K562 (cell line): ENCODE measurements at regions not wholly inside any gene's neighbourhood (a gene's known extent, or its start where the extent isn't known, plus 50 kb on each side); places are given as distances from the start of the nearest gene placed in this dataset.

Experiments
- ATAC-seq: fragments of 200-7000 bp; cut with Tn5 transposase; 3 replicates; pipeline ENCODE4 v1.9.1; 2020; ENCODE audit warnings: moderate library complexity
- BruUV-seq: library from RNA; stranded (reverse); fragments of 400-500 nt; replicated peaks from 2 replicates; lab custom pipeline; 2021; lab: Mats Ljungman, UMichigan
- CTCF ChIA-PET: fragments of 300-600 bp; formaldehyde crosslinking; extraction: SDS; loops from one replicate; lab custom pipeline; 2021; ENCODE audit warnings: low intra/inter-chr PET ratio; lab: Yijun Ruan, JAX
- POLR2A ChIA-PET: fragments of 300-600, 350-650 bp; sonication (Branson Sonifier 250); formaldehyde crosslinking; extraction: SDS; loops from one replicate; lab custom pipeline; 2021; ENCODE audit warnings: antibody characterized with exemption, inconsistent platforms; lab: Yijun Ruan, JAX
- DNase-seq, 4 experiments: peaks; one replicate each; pipeline versions ENCODE4 v3.0.0 to v3.0.0-alpha.2; 2011 to 2018; ENCODE audit warnings: low spot score in 3 of 4, mixed read lengths in 3 of 4; ENCODE audit errors: extremely low read depth in 1 of 4
- FAIRE-seq: peaks from 2 replicates; lab custom pipeline; 2011; peaks lifted over from hg19 to GRCh38; lab: Jason Lieb, UNC
- H2AFZ ChIP-seq: 2 replicates; pipeline ENCODE4 v1.6.0; 2011; ENCODE audit warnings: low read depth, low read length, control low read depth, inconsistent platforms
- H3K27ac ChIP-seq: fragments of 200-600 bp; 3 replicates; pipeline ENCODE4 v1.8.0; 2011; ENCODE audit warnings: low read depth, mild to moderate bottlenecking, control low read depth, inconsistent platforms, low read length, moderate library complexity, mixed read lengths; ENCODE audit errors: extremely low read depth
- H3K27me3 ChIP-seq, 2 experiments: fragments of 300-600 bp in 1 of 2; 2 replicates in 1 of 2; 3 replicates in 1 of 2; pipeline versions ENCODE4 v1.6.0 to v1.8.0; 2011; ENCODE audit warnings: inconsistent platforms in 2 of 2, low read length in 2 of 2, mild to moderate bottlenecking in 1 of 2, mixed read lengths in 1 of 2, moderate library complexity in 1 of 2; ENCODE audit not compliant: control insufficient read depth in 2 of 2, insufficient read depth in 2 of 2
- H3K36me3 ChIP-seq: fragments of 300-600 bp; 3 replicates; pipeline ENCODE4 v1.8.0; 2011; ENCODE audit warnings: mild to moderate bottlenecking, low read length, inconsistent platforms; ENCODE audit not compliant: control insufficient read depth, insufficient read depth
- H3K4me1 ChIP-seq, 2 experiments: fragments of 200-600 bp in 1 of 2; replicated peaks in 1 of 2; 2 replicates in 1 of 2; 3 replicates in 1 of 2; pipeline versions ENCODE4 v1.5.1 to v1.8.0; 2011; ENCODE audit warnings: inconsistent platforms in 2 of 2, low read length in 2 of 2, mild to moderate bottlenecking in 1 of 2, mixed read lengths in 1 of 2, moderate library complexity in 1 of 2; ENCODE audit not compliant: control insufficient read depth in 2 of 2, insufficient read depth in 2 of 2
- H3K4me2 ChIP-seq: 2 replicates; pipeline ENCODE4 v1.6.1; 2011; ENCODE audit warnings: low read length, control low read depth, inconsistent platforms, mixed read lengths; ENCODE audit not compliant: insufficient read depth
- H3K4me3 ChIP-seq: fragments of 200-600 bp; sonication (generic), shearing (Covaris generic); 2 replicates; pipeline ENCODE4 v1.5.1; 2016; ENCODE audit warnings: control low read depth, inconsistent platforms
- H3K79me2 ChIP-seq: fragments of 200-600 bp; 3 replicates; pipeline ENCODE4 v1.8.0; 2011; ENCODE audit warnings: low read length, inconsistent platforms; ENCODE audit not compliant: control insufficient read depth, insufficient read depth
- H3K9ac ChIP-seq, 2 experiments: 2 replicates each; pipeline versions ENCODE4 v1.6.0 to v1.6.1; 2011; ENCODE audit warnings: low read depth in 2 of 2, low read length in 2 of 2, control low read depth in 1 of 2, inconsistent platforms in 1 of 2, mild to moderate bottlenecking in 1 of 2, mixed read lengths in 1 of 2; ENCODE audit not compliant: insufficient read depth in 1 of 2
- H3K9me1 ChIP-seq: one replicate; pipeline ENCODE4 v1.6.0; 2011; ENCODE audit warnings: inconsistent platforms, mild to moderate bottlenecking, low read length, moderate library complexity; ENCODE audit not compliant: control insufficient read depth, insufficient read depth
- H3K9me3 ChIP-seq: replicated peaks from 2 replicates; pipeline ENCODE4 v1.5.1; 2011; ENCODE audit warnings: low read depth, low read length, inconsistent platforms; ENCODE audit not compliant: control insufficient read depth, insufficient read depth
- H4K20me1 ChIP-seq: replicated peaks from 2 replicates; pipeline ENCODE4 v1.6.1; 2011; ENCODE audit warnings: low read length, inconsistent platforms, mixed read lengths; ENCODE audit not compliant: control insufficient read depth, insufficient read depth
- CHCHD3 ChIP-seq: fragments of 250-450 bp; sonication (Bioruptor Pico); IDR thresholded peaks from 2 replicates; pipeline ENCODE4 v2.1.2; 2022; ENCODE audit warnings: mild to moderate bottlenecking
- POLR3G ChIP-seq: IDR thresholded peaks from 2 replicates; pipeline ENCODE4 v1.6.1; 2011; ENCODE audit not compliant: insufficient read length, insufficient replicate concordance; ENCODE audit errors: extremely low read depth
- TAL1 ChIP-seq: fragments of 450-650 bp; IDR thresholded peaks from 2 replicates; pipeline ENCODE4 v1.6.1; 2016; ENCODE audit warnings: mild to moderate bottlenecking
- THAP7 ChIP-seq: fragments of 250-450 bp; sonication (Bioruptor Pico); IDR thresholded peaks from 2 replicates; pipeline ENCODE4 v1.5.0; 2021
- ZBTB34 ChIP-seq: fragments of 250-450 bp; sonication (Bioruptor Pico); IDR thresholded peaks from 2 replicates; pipeline ENCODE4 v1.8.0; 2021; ENCODE audit warnings: mild to moderate bottlenecking, moderate library complexity
- WGBS: fragments of 100-300 bp; shearing (Covaris generic); methylation state at CpG from one replicate; pipeline ENCODE4 v1.1.6; 2016; ENCODE audit warnings: low coverage, mixed read lengths; ENCODE audit not compliant: insufficient coverage; ENCODE audit errors: missing lambda C conversion rate; 5-methylcytosine and 5-hydroxymethylcytosine counted together
- in situ Hi-C: fragments of 300-500 bp; cut with MboI; formaldehyde crosslinking; loops from 4 replicates; pipeline ENCODE4 v1.15.0; 2018; ENCODE audit warnings: inconsistent platforms, mixed read lengths
- intact Hi-C: fragments of 100-400 bp; cut with micrococcal nuclease; formaldehyde crosslinking; loops from 2 replicates; pipeline ENCODE4 v1.14.2; 2022

GRCh38 chr5:1722877-1723276 lies 76.8 kb downstream of the MRPL36 start:
- no peak for ATAC-seq
- H3K4me2 ChIP-seq, result no peak overlapping the region
- BruUV-seq, result no TSS peak
- no peak overlapping the region for H2AFZ ChIP-seq
- no peak overlapping the region for H3K9ac ChIP-seq
- intact Hi-C loops (loop anchor here (10.0 kb wide), 1 partner anchor 48 kb away; no protein-coding TSS in a partner anchor), in situ Hi-C loops (no loop called here)
- H3K4me1 ChIP-seq, result peaks cover 2 to 19% of the 10 kb centered on the region in 2 experiments; a peak in 3 of 5 replicates
- POLR2A ChIA-PET, result interaction anchor here (0.6 kb wide), 1 partner anchor 58 kb away, joined by 3 read pairs; no protein-coding TSS in a partner anchor
- H3K27ac ChIP-seq, result no peak overlapping the region
- no peaks in the 10 kb centered on the region for H3K36me3 ChIP-seq
- H3K79me2 ChIP-seq, result no peaks in the 10 kb centered on the region
- no peak for FAIRE-seq
- H4K20me1 ChIP-seq, result no peaks in the 10 kb centered on the region
- H3K9me3 ChIP-seq, result peaks cover 4% of the 10 kb centered on the region; the same call in 1 of the 2 replicates
- CTCF ChIA-PET, result no interaction called here
- no peak overlapping the region for H3K4me3 ChIP-seq
- no peak for TF ChIP-seq ZBTB34 (CRISPR knock-in tag)
- TF ChIP-seq CHCHD3, result no peak
- no peak for TF ChIP-seq POLR3G
- TF ChIP-seq THAP7 (CRISPR knock-in tag), result no peak
- TF ChIP-seq TAL1, result no peak
- no peaks in the 10 kb centered on the region for H3K9me1 ChIP-seq
- 9% methylated on average over 13 of the region's 13 CpGs for WGBS
- DNase-seq, result no peak
- peaks cover 32 to 49% of the 10 kb centered on the region in 2 experiments for H3K27me3 ChIP-seq
